ENCODE measurements at regions not wholly inside any gene's neighbourhood (a gene's known extent, or its start where the extent isn't known, plus 50 kb on each side); places are given as distances from the start of the nearest gene placed in this dataset.

DNA sequence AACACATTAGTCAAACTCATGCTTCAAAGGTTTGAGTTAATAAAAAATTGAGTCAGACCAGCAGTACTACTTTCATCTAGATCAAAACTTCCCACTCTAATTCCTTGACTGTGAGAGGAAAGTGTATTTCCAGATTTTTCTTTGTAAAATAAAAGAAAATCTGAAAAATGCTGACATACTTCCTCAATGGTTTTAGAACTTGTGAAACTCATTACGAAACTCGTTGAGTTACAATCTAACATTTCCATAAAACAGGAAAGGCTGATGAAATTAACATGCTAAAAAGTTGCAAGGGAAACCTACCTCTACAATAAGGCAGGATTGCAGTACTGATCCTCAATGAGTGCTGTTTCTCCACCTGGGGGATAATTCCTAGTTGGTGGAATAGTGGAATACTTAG lies 217.8 kb upstream of the HCCS start:
- TF ChIP-seq, protein P1, sequence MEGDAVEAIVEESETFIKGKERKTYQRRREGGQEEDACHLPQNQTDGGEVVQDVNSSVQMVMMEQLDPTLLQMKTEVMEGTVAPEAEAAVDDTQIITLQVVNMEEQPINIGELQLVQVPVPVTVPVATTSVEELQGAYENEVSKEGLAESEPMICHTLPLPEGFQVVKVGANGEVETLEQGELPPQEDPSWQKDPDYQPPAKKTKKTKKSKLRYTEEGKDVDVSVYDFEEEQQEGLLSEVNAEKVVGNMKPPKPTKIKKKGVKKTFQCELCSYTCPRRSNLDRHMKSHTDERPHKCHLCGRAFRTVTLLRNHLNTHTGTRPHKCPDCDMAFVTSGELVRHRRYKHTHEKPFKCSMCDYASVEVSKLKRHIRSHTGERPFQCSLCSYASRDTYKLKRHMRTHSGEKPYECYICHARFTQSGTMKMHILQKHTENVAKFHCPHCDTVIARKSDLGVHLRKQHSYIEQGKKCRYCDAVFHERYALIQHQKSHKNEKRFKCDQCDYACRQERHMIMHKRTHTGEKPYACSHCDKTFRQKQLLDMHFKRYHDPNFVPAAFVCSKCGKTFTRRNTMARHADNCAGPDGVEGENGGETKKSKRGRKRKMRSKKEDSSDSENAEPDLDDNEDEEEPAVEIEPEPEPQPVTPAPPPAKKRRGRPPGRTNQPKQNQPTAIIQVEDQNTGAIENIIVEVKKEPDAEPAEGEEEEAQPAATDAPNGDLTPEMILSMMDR (IDR thresholded peaks at IDR 0.05) = no peak
- no peak for TF ChIP-seq POLR2A (IDR thresholded peaks at IDR 0.05)
